GM08714 (cell line): ENCODE measurements at regions not wholly inside any gene's neighbourhood (a gene's known extent, or its start where the extent isn't known, plus 50 kb on each side); places are given as distances from the start of the nearest gene placed in this dataset.

ENCODE experiments used
- H3K4me3 ChIP-seq: fragments of 200-500 bp; sonication (Bioruptor generic); 2 replicates; pipeline ENCODE4 v1.5.1; 2014; ENCODE audit warnings: mild to moderate bottlenecking, low read length, inconsistent platforms
- ZNF274 ChIP-seq: IDR thresholded peaks from 2 replicates; pipeline ENCODE4 v1.6.1; 2012; ENCODE audit warnings: mild to moderate bottlenecking, low read depth, low read length

GRCh38 chr11:134533511-134533910 lies 121.5 kb upstream of the B3GAT1 start:
- TF ChIP-seq ZNF274, result no peak
- H3K4me3 ChIP-seq, result no peak overlapping the region

DNA sequence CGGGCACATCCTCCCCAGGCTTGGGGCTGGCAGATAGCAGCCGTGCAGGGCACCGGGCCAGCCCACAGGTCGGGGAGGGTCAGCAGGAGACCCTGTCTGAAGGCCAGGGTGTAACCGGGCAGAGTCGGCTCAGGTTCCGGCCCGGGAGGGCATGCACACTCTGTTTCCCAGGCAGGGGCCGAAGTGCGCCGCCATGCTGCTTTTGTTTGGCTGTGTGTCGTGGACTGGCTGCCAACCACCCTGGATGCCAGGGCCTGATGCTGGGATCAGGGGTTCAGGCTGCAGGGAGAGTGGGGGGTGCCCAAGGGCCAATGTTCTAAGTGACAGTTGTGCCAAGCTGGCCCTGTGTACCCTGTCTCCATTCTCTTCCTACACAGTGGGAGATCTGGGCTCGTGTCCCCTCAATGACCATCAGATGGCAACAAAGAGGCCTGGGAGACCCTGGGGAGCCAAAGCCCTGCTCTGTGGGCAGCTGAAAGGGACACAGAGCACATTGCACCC lies 120.9 kb upstream of the B3GAT1 start:
- no peak for TF ChIP-seq ZNF274

GRCh38 chr11:134532131-134532920 lies 120.3 kb upstream of the B3GAT1 start:
- TF ChIP-seq ZNF274, result no peak
- no peak overlapping the region for H3K4me3 ChIP-seq

More for the DNA sequence above, 120.9 kb upstream of the B3GAT1 start:
- H3K4me3 ChIP-seq, result no peak overlapping the region

DNA sequence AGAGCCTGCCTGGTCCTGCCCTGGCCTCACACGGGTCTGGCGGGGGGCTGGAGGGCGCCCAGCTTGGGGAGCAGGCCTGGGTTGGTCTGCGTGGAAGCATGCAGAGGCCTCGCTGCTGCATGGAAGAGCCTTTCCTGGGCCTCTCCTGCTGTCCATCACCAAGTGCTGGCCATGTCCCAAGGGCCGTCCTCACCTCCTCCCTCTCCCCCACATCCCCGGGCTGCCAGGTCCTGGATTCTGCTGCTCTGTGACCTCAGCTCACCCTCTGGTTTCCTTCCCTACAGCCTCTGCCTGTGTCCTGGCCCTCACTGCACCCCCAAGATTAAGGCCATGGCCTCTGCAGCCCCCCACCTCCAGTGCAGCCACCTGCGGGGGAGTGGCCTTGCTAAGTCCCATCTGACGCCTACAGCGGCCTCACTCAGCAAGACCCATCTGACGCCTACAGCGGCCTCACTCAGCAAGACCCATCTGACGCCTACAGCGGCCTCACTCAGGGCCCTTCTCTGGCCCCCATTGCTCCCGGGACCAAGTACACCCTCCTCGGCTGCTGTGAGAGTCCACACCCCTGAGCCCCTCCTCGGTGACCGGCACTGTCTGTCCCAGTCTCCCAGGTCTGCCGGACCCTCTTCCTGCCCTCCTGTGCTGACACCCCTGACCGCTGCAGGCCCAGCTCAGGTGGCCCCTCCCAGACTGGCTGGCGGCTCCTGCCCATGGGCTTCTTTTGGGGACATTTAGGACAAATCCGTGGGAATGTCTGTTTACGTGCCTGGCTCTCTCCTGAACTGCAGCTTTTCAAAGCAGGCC lies 119.5 kb upstream of the B3GAT1 start:
- no peak overlapping the region for H3K4me3 ChIP-seq
- no peak for TF ChIP-seq ZNF274

GRCh38 chr11:134530636-134531326 lies 118.7 kb upstream of the B3GAT1 start:
- no peak for TF ChIP-seq ZNF274
- no peak overlapping the region for H3K4me3 ChIP-seq

DNA sequence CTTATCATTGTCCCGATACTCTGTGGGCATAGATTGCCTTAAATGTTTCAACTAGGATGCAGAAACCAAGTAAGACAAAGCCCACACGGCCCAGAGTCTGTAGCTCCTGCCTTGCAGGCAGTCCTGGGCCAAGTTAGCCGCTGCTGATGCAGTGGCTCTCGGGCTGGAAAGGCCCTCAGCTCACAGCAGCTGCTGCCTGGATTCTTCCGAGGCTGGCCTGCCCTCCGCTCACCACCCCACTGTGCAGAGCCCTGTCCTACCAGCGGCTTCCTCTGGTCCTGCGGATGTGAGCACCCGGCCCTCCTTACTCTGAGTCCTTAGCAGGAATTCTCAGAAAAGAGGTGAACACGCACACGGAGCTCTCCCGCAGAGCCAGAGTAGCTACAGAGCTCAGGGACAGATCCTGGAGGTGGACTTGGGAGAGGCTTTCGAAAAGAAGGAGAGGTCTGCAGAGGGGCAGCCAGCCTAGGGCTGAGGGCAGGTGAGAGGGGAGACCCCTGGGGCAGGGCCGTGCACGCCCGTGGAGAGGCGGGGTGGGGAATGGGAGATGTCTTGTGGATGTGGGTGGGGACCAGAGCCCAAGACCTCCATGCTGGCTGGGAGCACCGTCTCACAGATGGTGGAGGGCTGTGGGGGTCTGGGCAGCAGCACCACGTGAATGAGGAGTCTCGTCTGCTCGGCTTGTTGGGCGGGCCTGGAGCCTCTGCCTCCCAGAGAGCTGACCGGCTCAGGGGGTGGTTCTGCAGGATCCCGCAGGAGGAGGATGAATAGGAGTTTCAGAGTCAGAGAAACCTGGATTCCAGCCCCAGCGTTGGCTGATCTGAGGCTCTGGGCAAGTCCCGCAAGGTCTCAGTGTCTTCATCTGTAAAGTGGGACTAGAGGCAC lies 117.4 kb upstream of the B3GAT1 start:
- no peak for TF ChIP-seq ZNF274

GRCh38 chr11:134528453-134528852 lies 116.4 kb upstream of the B3GAT1 start:
- no peak overlapping the region for H3K4me3 ChIP-seq
- no peak for TF ChIP-seq ZNF274

More for the DNA sequence above, 117.4 kb upstream of the B3GAT1 start:
- no peak overlapping the region for H3K4me3 ChIP-seq

GRCh38 chr11:134527382-134528243 lies 115.6 kb upstream of the B3GAT1 start:
- TF ChIP-seq ZNF274, result no peak
- no peak overlapping the region for H3K4me3 ChIP-seq

DNA sequence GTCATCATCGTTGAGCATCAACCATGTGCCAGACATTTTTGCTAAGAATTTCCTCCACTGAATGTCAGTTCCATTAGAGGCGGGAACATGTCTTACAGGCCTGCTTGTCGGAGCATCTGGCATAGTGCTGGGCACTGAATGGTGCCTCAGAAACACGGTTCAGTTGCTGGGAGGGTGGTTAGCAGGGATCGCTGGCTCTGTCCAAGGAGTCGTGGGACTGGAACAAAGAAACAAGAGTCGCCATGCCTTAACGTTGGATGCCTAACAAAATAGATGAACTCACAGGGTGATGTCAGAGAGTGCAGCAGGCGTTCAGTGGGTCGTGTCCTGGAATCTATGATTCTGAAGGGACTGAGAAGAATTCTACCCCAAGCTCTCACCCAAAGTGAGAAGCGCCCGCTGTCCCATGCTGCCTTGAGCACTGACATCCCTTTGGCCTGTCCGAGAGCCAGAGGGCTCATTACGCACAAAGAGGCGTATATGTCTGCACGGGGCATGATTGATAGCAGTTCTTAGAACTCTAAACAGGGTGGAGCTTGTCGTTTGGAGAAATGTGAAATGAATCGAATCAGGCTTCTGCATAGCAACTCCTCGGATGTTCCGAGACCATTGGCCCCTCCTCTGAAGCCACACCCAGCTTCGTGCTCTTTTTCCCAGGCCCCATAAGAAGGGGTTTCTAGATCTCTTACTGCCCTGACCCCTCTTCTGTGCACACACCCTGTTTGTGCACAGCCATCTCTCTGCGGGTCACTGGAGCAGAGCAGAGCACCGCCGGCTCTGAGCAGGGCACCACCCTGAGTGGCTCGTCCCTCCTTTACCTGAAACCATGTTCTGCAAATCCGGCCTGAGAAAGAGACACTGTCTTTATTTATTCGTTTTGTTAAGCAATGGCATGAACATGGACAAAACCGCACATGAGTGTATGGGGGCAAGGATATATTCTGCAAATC lies 113.1 kb upstream of the B3GAT1 start:
- no peak for TF ChIP-seq ZNF274
- no peak overlapping the region for H3K4me3 ChIP-seq

- H3K4me3 ChIP-seq, result no peak overlapping the region
- TF ChIP-seq ZNF274, result no peak
Measured at GRCh38 chr11:134524201-134524600, 112.2 kb upstream of the B3GAT1 start.

GRCh38 chr11:134522782-134523570 lies 110.9 kb upstream of the B3GAT1 start:
- no peak overlapping the region for H3K4me3 ChIP-seq
- TF ChIP-seq ZNF274, result no peak
